ENCODE measurements at regions not wholly inside any gene's neighbourhood (a gene's known extent, or its start where the extent isn't known, plus 50 kb on each side); places are given as distances from the start of the nearest gene placed in this dataset.

- no peak for TF ChIP-seq CTCF (IDR thresholded peaks at IDR 0.05)
- TF ChIP-seq POLR2A (IDR thresholded peaks at IDR 0.05) = no peak
- TF ChIP-seq EP300 (IDR thresholded peaks at IDR 0.05) = no peak
These were observed 182.1 kb upstream of the ITGA1 start for GRCh38 chr5:52605317-52606313.
